ENCODE measurements at regions not wholly inside any gene's neighbourhood (a gene's known extent, or its start where the extent isn't known, plus 50 kb on each side); places are given as distances from the start of the nearest gene placed in this dataset.

- Histone ChIP-seq H3K36me3 (no peaks in the 10 kb centered on the region), H3K9me3 (no peaks in the 10 kb centered on the region), H3K4me3 (no peak overlapping the region), H3K27me3 (no peaks in the 10 kb centered on the region), H3K27ac (no peak overlapping the region), H3K4me1 (no peaks in the 10 kb centered on the region)
- no peak for DNase-seq (ENCODE audit: extremely low spot score in 2 of 2)
- TF ChIP-seq POLR2AphosphoS5 (IDR thresholded peaks at IDR 0.05; ENCODE audit: insufficient read depth in 1 of 2, low read depth in 1 of 2) = no peak
- TF ChIP-seq, protein P1, sequence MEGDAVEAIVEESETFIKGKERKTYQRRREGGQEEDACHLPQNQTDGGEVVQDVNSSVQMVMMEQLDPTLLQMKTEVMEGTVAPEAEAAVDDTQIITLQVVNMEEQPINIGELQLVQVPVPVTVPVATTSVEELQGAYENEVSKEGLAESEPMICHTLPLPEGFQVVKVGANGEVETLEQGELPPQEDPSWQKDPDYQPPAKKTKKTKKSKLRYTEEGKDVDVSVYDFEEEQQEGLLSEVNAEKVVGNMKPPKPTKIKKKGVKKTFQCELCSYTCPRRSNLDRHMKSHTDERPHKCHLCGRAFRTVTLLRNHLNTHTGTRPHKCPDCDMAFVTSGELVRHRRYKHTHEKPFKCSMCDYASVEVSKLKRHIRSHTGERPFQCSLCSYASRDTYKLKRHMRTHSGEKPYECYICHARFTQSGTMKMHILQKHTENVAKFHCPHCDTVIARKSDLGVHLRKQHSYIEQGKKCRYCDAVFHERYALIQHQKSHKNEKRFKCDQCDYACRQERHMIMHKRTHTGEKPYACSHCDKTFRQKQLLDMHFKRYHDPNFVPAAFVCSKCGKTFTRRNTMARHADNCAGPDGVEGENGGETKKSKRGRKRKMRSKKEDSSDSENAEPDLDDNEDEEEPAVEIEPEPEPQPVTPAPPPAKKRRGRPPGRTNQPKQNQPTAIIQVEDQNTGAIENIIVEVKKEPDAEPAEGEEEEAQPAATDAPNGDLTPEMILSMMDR (IDR thresholded peaks at IDR 0.05) = no peak
- TF ChIP-seq POLR2A (IDR thresholded peaks at IDR 0.05) = no peak
- intact Hi-C loops (cut with DNase I) = no loop called here
Measured at GRCh38 chr4:175884048-175884447, 72.0 kb upstream of the GPM6A start.

- H3K4me3 ChIP-seq = no peak overlapping the region
- no peaks in the 10 kb centered on the region for H3K9me3 ChIP-seq
- no peak overlapping the region for H3K27ac ChIP-seq
- no peaks in the 10 kb centered on the region for H3K27me3 ChIP-seq
- TF ChIP-seq POLR2A (IDR thresholded peaks at IDR 0.05) = no peak
- TF ChIP-seq, protein P1 (IDR thresholded peaks at IDR 0.05) = no peak
- TF ChIP-seq POLR2AphosphoS5 (IDR thresholded peaks at IDR 0.05; ENCODE audit: insufficient read depth in 1 of 2, low read depth in 1 of 2) = no peak
- H3K4me1 ChIP-seq = no peaks in the 10 kb centered on the region
- intact Hi-C loops (cut with DNase I) = no loop called here
- DNase-seq (ENCODE audit: extremely low spot score in 2 of 2) = no peak
- H3K36me3 ChIP-seq = no peaks in the 10 kb centered on the region
Measured at GRCh38 chr4:175891231-175891630, 79.2 kb upstream of the GPM6A start.

DNA sequence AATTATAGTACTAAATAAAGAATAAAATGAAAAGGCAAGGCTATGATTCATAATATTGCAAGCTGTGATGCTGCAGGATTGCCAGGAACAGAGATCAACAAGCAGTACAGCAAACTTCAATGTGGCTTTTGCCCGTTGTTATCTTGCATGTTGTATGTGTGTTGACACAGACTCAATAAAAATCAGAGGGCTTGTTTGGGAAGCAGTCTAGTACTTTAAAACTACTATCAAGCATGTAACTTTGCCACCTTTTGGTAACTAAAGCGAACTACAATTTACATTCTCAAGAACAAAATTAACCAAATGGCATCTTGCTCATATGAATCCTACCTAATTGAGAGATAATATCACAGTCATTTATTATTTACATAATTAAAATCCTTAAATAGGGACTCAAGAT, 79.8 kb upstream of the GPM6A start:
- no peak for DNase-seq (ENCODE audit: extremely low spot score in 2 of 2)
- intact Hi-C loops (cut with DNase I) = no loop called here
- Histone ChIP-seq H3K9me3 (no peaks in the 10 kb centered on the region), H3K36me3 (no peaks in the 10 kb centered on the region), H3K27me3 (no peaks in the 10 kb centered on the region), H3K4me3 (no peak overlapping the region), H3K4me1 (no peaks in the 10 kb centered on the region), H3K27ac (no peak overlapping the region)
- TF ChIP-seq POLR2A (IDR thresholded peaks at IDR 0.05) = no peak
- TF ChIP-seq POLR2AphosphoS5 (IDR thresholded peaks at IDR 0.05; ENCODE audit: insufficient read depth in 1 of 2, low read depth in 1 of 2) = no peak
- TF ChIP-seq, protein P1 (IDR thresholded peaks at IDR 0.05) = no peak

- Histone ChIP-seq H3K9me3 (no peaks in the 10 kb centered on the region), H3K36me3 (no peaks in the 10 kb centered on the region), H3K4me3 (no peak overlapping the region), H3K27me3 (no peaks in the 10 kb centered on the region), H3K4me1 (no peaks in the 10 kb centered on the region), H3K27ac (no peak overlapping the region)
- TF ChIP-seq POLR2AphosphoS5 (IDR thresholded peaks at IDR 0.05; ENCODE audit: insufficient read depth in 1 of 2, low read depth in 1 of 2) = no peak
- no peak for DNase-seq (ENCODE audit: extremely low spot score in 2 of 2)
- intact Hi-C loops (cut with DNase I) = no loop called here
Measured at GRCh38 chr4:175905925-175906324, 93.9 kb upstream of the GPM6A start.

GRCh38 chr4:175906384-175906783, 94.3 kb upstream of the GPM6A start:
- Histone ChIP-seq H3K4me3 (no peak overlapping the region), H3K36me3 (no peaks in the 10 kb centered on the region), H3K27ac (no peak overlapping the region), H3K27me3 (no peaks in the 10 kb centered on the region), H3K9me3 (no peaks in the 10 kb centered on the region), H3K4me1 (no peaks in the 10 kb centered on the region)
- TF ChIP-seq POLR2AphosphoS5 (IDR thresholded peaks at IDR 0.05; ENCODE audit: insufficient read depth in 1 of 2, low read depth in 1 of 2) = no peak
- intact Hi-C loops (cut with DNase I) = no loop called here
- no peak for DNase-seq (ENCODE audit: extremely low spot score in 2 of 2)

GRCh38 chr4:175910700-175911099, 98.6 kb upstream of the GPM6A start:
- no peaks in the 10 kb centered on the region for H3K36me3 ChIP-seq
- no peak for DNase-seq (ENCODE audit: extremely low spot score in 2 of 2)
- no peaks in the 10 kb centered on the region for H3K9me3 ChIP-seq
- H3K27ac ChIP-seq = no peak overlapping the region
- intact Hi-C loops (cut with DNase I) = no loop called here
- H3K27me3 ChIP-seq = no peaks in the 10 kb centered on the region
- H3K4me1 ChIP-seq = no peaks in the 10 kb centered on the region
- TF ChIP-seq POLR2AphosphoS5 (IDR thresholded peaks at IDR 0.05; ENCODE audit: insufficient read depth in 1 of 2, low read depth in 1 of 2) (no peak), POLR2A (IDR thresholded peaks at IDR 0.05) (no peak)
- TF ChIP-seq, protein P1 (IDR thresholded peaks at IDR 0.05) = no peak
- no peak overlapping the region for H3K4me3 ChIP-seq
